ENCODE measurements at regions not wholly inside any gene's neighbourhood (a gene's known extent, or its start where the extent isn't known, plus 50 kb on each side); places are given as distances from the start of the nearest gene placed in this dataset.

DNA sequence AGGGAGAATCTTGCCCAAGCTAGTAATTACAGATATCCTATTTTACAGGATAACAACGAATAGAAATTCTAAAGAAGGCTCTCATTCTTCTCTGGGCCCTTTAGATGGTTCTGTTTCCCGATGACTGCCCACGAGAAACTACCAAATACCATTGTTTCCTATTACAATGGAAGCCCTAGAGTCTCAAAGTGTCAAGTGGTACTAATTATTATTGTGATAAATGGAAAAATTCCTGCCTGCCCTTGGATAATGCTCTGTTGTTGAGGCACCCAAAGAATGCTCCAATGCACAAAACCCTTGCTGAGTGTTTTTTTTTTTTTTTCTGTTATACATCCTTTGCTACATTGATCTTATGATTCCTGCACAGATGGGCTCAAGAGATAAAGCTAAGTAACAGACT, 504.5 kb downstream of the XPNPEP1 start:
- no peak overlapping the region for H3K4me3 ChIP-seq (ENCODE audit: low read depth in 1 of 3, low read length in 3 of 3)
- DNase-seq (ENCODE audit: low spot score), result no peak
- peaks cover 0 to 5% (median 0%) of the 10 kb centered on the region in 4 donors for H3K27me3 ChIP-seq (ENCODE audit: control insufficient read depth in 4 of 4, insufficient read depth in 4 of 4, low read length in 3 of 4)
- H3K4me1 ChIP-seq (ENCODE audit: control insufficient read depth in 4 of 4, insufficient read depth in 4 of 4, low read length in 3 of 4), result no peaks in the 10 kb centered on the region
- H3K9ac ChIP-seq (ENCODE audit: low read depth in 1 of 2, low read length in 2 of 2), result no peak overlapping the region
- H3K36me3 ChIP-seq (ENCODE audit: control insufficient read depth in 4 of 4, insufficient read depth in 3 of 4, low read depth in 1 of 4, low read length in 3 of 4), result no peaks in the 10 kb centered on the region
- WGBS, result 69% methylated on average over 3 of the region's 3 CpGs
- TF ChIP-seq FOXA2 (IDR thresholded peaks at IDR 0.05) (no peak), TAF1 (conservative IDR thresholded peaks at IDR 0.05) (no peak), RAD21 (IDR thresholded peaks at IDR 0.05) (no peak), ZBTB33 (IDR thresholded peaks at IDR 0.05) (no peak)
- TF ChIP-seq, protein P1, sequence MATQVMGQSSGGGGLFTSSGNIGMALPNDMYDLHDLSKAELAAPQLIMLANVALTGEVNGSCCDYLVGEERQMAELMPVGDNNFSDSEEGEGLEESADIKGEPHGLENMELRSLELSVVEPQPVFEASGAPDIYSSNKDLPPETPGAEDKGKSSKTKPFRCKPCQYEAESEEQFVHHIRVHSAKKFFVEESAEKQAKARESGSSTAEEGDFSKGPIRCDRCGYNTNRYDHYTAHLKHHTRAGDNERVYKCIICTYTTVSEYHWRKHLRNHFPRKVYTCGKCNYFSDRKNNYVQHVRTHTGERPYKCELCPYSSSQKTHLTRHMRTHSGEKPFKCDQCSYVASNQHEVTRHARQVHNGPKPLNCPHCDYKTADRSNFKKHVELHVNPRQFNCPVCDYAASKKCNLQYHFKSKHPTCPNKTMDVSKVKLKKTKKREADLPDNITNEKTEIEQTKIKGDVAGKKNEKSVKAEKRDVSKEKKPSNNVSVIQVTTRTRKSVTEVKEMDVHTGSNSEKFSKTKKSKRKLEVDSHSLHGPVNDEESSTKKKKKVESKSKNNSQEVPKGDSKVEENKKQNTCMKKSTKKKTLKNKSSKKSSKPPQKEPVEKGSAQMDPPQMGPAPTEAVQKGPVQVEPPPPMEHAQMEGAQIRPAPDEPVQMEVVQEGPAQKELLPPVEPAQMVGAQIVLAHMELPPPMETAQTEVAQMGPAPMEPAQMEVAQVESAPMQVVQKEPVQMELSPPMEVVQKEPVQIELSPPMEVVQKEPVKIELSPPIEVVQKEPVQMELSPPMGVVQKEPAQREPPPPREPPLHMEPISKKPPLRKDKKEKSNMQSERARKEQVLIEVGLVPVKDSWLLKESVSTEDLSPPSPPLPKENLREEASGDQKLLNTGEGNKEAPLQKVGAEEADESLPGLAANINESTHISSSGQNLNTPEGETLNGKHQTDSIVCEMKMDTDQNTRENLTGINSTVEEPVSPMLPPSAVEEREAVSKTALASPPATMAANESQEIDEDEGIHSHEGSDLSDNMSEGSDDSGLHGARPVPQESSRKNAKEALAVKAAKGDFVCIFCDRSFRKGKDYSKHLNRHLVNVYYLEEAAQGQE (IDR thresholded peaks at IDR 0.05), result no peak
- TF ChIP-seq, protein P2, sequence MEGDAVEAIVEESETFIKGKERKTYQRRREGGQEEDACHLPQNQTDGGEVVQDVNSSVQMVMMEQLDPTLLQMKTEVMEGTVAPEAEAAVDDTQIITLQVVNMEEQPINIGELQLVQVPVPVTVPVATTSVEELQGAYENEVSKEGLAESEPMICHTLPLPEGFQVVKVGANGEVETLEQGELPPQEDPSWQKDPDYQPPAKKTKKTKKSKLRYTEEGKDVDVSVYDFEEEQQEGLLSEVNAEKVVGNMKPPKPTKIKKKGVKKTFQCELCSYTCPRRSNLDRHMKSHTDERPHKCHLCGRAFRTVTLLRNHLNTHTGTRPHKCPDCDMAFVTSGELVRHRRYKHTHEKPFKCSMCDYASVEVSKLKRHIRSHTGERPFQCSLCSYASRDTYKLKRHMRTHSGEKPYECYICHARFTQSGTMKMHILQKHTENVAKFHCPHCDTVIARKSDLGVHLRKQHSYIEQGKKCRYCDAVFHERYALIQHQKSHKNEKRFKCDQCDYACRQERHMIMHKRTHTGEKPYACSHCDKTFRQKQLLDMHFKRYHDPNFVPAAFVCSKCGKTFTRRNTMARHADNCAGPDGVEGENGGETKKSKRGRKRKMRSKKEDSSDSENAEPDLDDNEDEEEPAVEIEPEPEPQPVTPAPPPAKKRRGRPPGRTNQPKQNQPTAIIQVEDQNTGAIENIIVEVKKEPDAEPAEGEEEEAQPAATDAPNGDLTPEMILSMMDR (IDR thresholded peaks at IDR 0.05; ENCODE audit: low read depth, low read length, missing input control), result no peak
- no peak overlapping the region for H3K27ac ChIP-seq (ENCODE audit: low read depth in 1 of 2, low read length in 2 of 2)
- H3K9me3 ChIP-seq (ENCODE audit: control insufficient read depth in 4 of 4, low read length in 3 of 4), result peaks cover 0 to 3% (median under 1%) of the 10 kb centered on the region in 4 donors

DNA sequence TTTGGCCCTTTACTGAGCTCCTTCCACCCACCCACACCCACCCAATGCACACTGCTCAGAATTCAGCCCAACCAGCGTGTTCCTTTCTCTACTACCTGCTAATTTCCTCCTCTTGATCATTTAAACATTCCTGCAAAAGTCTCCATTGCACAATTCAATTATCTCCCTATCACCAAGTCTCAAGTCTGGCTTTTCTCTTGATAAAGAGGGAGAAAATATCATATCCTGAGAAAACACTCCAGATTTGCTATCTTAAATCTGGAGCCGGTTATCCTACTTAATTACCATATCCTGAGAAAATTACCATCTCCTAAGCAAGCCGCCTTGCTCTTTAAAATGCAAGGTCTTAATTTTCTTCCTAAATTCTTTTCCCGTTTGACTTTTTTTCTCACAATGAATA, 505.5 kb downstream of the XPNPEP1 start:
- TF ChIP-seq, protein P1 (IDR thresholded peaks at IDR 0.05), result no peak
- no peak for TF ChIP-seq HNF4A (conservative IDR thresholded peaks at IDR 0.05)
- TF ChIP-seq JUND (IDR thresholded peaks at IDR 0.05), result no peak
- TF ChIP-seq EGR1 (IDR thresholded peaks at IDR 0.05; ENCODE audit: low read depth in 2 of 2), result no peak
- no peak for TF ChIP-seq SP1 (IDR thresholded peaks at IDR 0.05)
- TF ChIP-seq NR2F2 (IDR thresholded peaks at IDR 0.05), result no peak
- no peak for TF ChIP-seq ATF3 (IDR thresholded peaks at IDR 0.05)
- no peak for TF ChIP-seq GABPA (IDR thresholded peaks at IDR 0.05 in 1 of 2, conservative IDR thresholded peaks at IDR 0.05 in 1 of 2)
- no peak for TF ChIP-seq FOXA2 (IDR thresholded peaks at IDR 0.05)
- no peak for TF ChIP-seq MAX (IDR thresholded peaks at IDR 0.05)
- TF ChIP-seq RXRA (IDR thresholded peaks at IDR 0.05), result no peak
- H3K9ac ChIP-seq (ENCODE audit: low read depth in 1 of 2, low read length in 2 of 2), result no peak overlapping the region
- H3K4me3 ChIP-seq (ENCODE audit: low read depth in 1 of 3, low read length in 3 of 3), result no peak overlapping the region
- no peaks in the 10 kb centered on the region for H3K36me3 ChIP-seq (ENCODE audit: control insufficient read depth in 4 of 4, insufficient read depth in 3 of 4, low read depth in 1 of 4, low read length in 3 of 4)
- H3K9me3 ChIP-seq (ENCODE audit: control insufficient read depth in 4 of 4, low read length in 3 of 4), result peaks cover 0 to 3% (median under 1%) of the 10 kb centered on the region in 4 donors
- H3K27ac ChIP-seq (ENCODE audit: low read depth in 1 of 2, low read length in 2 of 2), result no peak overlapping the region
- no peak for DNase-seq (ENCODE audit: low spot score)
- H3K4me1 ChIP-seq (ENCODE audit: control insufficient read depth in 4 of 4, insufficient read depth in 4 of 4, low read length in 3 of 4), result no peaks in the 10 kb centered on the region
- 67% methylated on average over 4 of the region's 4 CpGs for WGBS
- H3K27me3 ChIP-seq (ENCODE audit: control insufficient read depth in 4 of 4, insufficient read depth in 4 of 4, low read length in 3 of 4), result peaks cover 0 to 5% (median 0%) of the 10 kb centered on the region in 4 donors

Measured in liver (tissue), 8 donors.